Fibroblast of skin of back (primary cell): ENCODE measurements at regions not wholly inside any gene's neighbourhood (a gene's known extent, or its start where the extent isn't known, plus 50 kb on each side); places are given as distances from the start of the nearest gene placed in this dataset.

Experiments
- DNase-seq: peaks from one replicate; pipeline ENCODE4 v3.0.0-alpha.2; 2013

DNA sequence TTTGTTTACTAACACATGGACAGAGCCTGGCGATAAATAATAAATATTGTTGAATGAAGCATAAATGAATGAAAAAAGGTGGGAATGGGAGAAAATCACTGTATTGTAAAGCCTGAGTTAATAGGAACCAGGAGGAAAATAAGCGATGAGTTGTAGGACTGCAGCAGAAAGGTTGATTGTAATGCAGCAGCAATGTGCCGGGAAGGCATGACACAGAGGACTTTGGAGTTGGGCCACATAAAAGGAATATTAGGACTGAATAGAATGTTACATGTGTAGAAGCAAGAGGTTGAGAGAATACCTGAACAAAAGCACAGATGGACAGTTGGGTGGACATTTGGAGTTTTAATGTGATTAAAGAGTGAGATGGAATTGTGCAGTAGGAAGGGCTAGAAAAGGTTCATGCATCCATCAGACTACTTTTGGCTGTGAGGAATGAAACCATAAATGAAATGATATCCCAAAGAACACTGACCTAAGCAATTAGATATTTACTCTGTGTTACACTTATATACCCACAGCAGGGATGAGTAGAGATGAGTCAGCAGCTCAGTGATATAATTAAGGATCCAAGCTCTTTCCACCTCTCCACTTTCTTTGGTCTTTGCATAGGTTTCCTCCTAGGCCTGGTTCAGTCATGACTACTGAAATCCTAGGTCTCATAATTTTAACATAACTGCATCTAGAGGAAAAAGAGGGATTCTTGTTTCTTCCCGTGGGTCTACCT is 55.4 kb downstream of the CCER1 start:
- DNase-seq: peak; percentile 75

- peak; percentile 69 for DNase-seq
Measured at GRCh38 chr12:90897986-90898385, 57.0 kb downstream of the CCER1 start.

- DNase-seq: no peak
Measured at GRCh38 chr12:90897316-90897715, 57.7 kb downstream of the CCER1 start.

DNA sequence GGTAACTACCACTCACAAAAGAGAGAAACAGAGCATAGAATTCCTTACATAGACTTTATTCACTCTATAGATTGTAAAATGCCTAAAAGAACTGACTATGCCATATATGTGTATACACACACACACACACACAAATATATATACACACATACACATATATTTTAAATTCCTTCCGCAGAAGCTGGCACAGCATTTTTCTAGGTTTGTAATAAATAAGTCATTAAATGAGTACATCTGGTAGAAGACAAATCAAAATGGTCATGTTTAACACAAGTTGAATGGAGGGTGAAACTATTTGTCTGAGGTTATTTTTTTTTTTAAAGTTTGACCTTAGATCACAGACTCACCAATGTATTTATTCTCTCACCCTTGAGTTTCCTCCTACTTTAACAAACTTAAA is 58.2 kb downstream of the CCER1 start:
- DNase-seq: no peak

GRCh38 chr12:90896164-90896563 is 58.8 kb downstream of the CCER1 start:
- DNase-seq: peak; percentile 97

- DNase-seq: no peak
Measured at GRCh38 chr12:90888316-90888715, 66.7 kb downstream of the CCER1 start.

GRCh38 chr12:90883456-90883855 is 71.5 kb downstream of the CCER1 start:
- DNase-seq: no peak

GRCh38 chr12:90871726-90872096 is 83.3 kb downstream of the CCER1 start:
- DNase-seq: peak; percentile 3

- DNase-seq: peak; percentile 16
Measured at GRCh38 chr12:90870971-90871725, 83.8 kb downstream of the CCER1 start.

DNA sequence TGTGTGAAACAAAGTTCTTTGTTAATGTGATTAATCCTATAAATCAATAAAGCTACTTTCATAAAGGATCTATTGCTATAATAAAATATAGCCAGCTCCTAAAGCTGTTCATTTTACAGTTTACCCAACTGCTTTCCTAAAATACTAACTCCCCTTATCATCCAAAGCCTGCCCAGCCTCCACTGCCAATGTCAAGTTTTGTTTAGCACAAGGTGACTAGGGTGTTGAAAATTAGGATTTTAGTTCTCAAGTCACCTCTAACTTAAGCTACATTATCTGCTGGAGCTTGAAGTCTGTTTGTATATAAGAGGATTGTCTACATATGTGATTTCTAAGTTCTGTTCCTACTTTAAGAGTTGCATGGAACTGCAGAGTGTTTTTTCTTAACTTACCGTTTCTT is 86.3 kb downstream of the CCER1 start:
- DNase-seq: no peak

- DNase-seq: peak; percentile 16
Measured at GRCh38 chr12:90859591-90859990, 95.4 kb downstream of the CCER1 start.

DNA sequence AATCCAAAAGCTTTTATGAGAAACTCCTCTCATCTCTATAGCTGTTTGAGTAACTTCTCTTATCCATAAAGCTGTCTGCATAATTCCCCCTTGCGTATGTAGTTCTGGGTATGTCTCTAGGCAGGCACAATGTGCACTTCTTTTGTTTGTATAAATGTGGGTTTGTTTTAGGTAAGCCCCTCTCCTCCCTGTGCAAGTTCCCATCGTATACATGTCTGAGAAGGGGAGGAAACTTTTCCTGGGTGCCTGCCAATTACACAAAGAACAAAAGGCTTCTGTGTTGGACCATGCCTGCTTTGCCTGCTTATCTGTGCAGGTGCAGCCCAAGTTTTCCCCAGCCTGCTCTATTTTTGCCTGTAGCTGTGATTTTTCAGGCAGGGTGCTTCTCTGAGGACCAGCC is 96.7 kb downstream of the CCER1 start:
- DNase-seq: no peak

DNA sequence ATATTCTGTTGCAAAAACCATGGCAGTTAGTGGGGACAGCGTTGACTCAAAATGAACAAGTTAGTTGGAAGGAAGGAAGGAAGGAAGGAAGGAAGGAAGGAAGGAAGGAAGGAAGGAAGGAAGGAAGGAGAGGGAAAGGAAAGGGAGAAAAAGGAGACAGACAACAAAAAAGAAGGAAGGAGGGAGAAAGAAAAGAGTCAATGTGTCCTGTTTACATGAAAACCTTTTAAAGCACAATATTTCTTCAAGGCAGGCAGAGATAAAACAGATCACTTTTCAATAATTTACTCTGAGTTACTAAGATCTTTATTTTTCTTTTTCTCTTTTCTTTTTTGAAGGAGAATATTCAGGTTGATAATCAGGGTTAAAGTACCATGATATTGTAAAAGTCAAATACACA is 99.4 kb downstream of the CCER1 start:
- DNase-seq: no peak

GRCh38 chr12:90854136-90854689 is 100.8 kb downstream of the CCER1 start:
- peak; percentile 53 for DNase-seq

DNA sequence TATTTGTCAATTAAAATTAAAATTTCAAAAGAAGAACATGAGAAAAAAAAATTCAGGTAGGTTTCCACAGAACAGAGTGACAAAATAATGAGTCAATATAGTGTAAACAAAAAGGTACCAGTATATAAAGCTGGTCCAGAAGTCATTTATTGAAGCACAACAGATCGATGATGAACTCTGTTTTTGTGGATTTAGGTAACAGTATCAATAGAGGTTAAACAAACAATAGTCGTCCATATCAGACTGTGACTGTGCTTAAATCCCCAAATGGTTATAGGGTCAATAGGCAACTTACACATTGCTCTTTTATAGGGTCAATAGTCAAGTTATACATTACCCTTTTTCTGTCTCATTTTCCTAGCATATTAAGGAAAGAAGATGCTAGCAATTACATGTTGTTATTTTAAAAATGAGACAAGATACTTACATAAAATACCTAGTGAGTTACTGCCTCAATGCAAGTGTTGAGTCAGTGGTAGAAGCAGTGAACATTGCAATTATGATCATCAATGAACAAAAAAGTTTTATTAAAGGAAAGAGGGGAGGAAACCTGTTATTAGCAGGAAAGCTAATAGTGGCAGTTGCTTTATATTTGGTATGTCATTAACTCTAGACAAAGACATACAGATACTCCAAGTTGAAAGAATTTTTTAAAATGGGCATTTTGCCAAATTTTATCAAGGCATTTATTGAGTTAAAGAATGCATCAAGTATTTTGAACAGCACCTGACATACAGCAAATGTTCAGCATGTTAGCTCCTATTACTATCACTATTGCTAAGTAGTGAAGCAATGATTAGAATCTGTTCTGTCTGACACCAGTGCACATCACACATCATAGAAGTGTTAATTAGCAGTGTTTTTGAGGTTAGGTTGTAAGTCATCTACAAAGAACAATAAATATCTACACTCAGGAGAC is 102.9 kb downstream of the CCER1 start:
- DNase-seq: no peak

DNA sequence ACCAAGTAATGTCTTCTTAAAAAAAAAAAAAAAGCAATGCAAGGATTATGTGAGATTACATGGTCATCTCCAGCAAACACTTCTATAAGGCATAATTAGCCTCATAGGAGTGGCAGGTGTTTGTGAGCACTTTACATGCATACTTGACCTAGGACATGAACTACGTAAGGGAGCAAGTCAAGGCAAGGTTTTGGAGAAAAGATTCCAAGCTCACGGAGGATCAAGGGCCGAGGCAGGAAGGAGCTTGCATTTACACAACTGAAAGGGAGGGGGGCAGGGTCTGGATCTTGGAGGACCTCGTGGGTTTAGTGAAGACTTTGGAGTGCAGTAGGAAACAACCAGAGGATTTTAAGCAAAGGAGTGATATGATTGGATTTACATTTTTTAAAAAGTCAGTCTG is 112.5 kb downstream of the CCER1 start:
- no peak for DNase-seq

DNA sequence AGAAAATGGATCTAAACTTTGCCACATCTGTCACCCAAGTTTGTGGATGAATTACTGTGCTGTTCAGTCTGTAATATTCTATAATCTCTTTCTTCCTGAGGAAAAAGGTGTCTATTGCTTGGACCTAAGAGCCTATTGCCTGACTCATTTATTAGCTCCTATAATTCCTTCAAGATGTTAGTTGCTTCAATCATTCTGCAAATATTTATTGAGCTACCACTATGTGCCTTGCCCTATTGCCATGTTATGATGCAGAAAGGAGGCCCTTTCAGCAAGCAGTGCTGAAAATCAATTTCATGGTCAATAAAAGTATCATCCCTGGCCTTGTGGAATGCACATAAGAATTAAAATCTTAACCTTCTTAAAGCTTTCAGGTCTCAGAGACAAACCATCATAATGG is 113.6 kb downstream of the CCER1 start:
- no peak for DNase-seq

DNA sequence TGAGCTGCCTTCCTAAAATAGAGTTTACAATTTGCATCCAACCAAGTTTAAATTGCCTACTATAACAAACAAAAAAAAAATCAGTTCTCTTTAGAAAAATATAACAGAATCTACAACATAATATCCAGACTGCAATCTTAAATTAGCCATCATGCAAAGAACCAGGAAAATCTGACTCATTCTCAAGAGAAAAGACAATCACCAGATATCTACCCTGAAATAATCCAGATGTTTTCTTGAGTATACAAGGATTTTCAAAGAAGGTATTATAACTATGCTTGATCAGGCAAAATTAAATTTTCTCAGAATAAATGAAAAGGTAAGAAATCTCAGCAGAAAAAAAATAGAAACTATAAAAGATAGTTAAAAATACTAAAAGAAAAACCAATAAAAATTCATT is 115.6 kb downstream of the CCER1 start:
- DNase-seq: no peak

DNA sequence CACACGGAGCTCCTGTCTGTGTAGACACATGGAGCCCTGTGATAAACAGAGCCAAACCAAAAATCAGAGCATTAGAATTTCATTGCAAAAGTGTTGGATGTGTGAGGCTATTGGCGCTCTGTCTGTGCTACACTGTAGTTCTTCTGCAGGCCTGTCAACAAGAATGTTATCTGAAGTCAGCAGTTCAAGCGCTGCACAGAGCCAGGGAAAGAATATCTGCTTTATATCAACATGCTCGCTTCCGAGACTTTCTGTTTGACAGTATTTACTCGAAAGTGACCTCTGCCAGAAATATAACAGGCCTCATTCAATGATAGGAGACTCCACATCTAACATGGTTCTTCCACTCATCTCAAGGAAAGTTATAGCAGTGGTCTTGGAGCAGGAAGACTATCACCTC is 118.3 kb downstream of the CCER1 start:
- no peak for DNase-seq

DNA sequence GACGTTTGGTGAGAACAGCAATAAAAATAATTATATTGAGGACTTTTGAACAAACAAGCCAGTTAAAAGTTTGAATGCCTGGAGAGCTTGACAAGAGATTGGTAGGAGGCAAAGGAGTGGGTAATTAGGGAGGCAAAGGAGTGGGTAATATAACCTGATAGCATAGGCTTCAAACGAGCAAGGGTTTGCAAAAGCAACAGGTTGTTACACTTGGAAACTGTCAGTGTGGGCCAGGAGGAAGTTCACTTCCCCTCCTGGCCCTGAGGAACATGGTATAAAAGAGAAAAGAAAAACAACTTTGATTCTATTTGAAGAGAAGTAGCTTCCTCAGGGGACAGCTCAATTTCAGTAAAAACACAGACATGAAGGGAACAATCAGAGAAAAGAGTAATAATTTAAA is 121.7 kb downstream of the CCER1 start:
- no peak for DNase-seq

DNA sequence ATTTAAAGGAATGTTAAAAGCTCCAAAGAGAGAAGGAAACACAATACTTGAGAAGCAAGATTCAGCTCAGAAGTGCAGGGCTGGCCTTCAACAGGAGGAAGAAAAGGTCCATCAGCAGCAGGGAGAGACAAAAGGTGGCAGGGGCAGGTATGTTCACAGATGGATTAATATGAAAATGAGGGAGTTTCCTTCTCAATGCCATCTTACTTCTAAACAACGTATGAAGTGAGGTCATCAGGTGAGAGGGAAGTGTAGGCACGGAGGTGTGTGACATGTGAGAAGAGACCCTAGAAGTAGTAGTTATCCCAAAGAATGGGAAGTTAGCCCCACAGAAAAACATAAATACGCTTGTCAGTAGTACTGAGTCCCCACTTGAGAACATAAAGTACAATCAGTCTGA is 122.5 kb downstream of the CCER1 start:
- no peak for DNase-seq

GRCh38 chr12:90831712-90832111 is 123.3 kb downstream of the CCER1 start:
- DNase-seq: no peak

DNA sequence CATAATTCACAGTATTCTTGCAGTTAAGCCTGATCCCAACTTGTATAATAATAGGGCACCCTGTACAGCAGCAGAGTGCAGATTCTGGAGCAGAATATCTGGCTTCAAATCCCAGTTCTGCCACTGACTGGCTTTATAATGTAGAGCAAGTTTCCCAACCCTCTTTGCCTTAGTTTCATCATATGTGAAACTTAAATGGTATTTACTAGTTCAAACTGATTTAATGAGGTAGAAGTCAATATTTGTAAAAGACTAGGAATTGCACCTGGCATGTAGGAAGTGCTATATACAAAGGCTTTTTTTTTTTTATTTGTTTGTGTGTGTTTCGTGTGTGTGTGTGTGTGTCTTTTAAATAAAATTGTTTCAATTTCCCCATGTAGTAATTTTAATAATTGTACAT is 125.9 kb downstream of the CCER1 start:
- no peak for DNase-seq
